Natural killer cell treated with Interleukin-12 subunit alpha and Interleukin-12 subunit beta and Interleukin-15 and Interleukin-18, amount 100 ng/mL, for 72 hours (primary cell): ENCODE measurements at regions not wholly inside any gene's neighbourhood (a gene's known extent, or its start where the extent isn't known, plus 50 kb on each side); places are given as distances from the start of the nearest gene placed in this dataset.

ENCODE experiments used
- ATAC-seq, 2 donors: fragments of 150-1000 bp; cut with Tn5 transposase in 1 of 2; sonication (Bioruptor Pico), chemical (Tn5 transposase) in 1 of 2; 2 replicates each; pipeline ENCODE4 v1.10.0; 2021
- DNase-seq: peaks from one replicate; pipeline ENCODE4 v3.0.0; 2022; ENCODE audit warnings: low spot score
- H3K27ac Mint-ChIP-seq, 2 donors: 1 replicate in 1 of 2; 2 replicates in 1 of 2; pipeline ENCODE4 v1.8.0; 2022; ENCODE audit warnings: mixed read lengths in 2 of 2, mild to moderate bottlenecking in 1 of 2, moderate library complexity in 1 of 2
- H3K27me3 Mint-ChIP-seq, 2 donors: 1 replicate in 1 of 2; 2 replicates in 1 of 2; pipeline ENCODE4 v1.8.0; 2022; ENCODE audit warnings: mixed read lengths in 2 of 2
- H3K36me3 Mint-ChIP-seq: one replicate; pipeline ENCODE4 v1.8.0; 2022; ENCODE audit warnings: mixed read lengths
- H3K4me1 Mint-ChIP-seq, 2 donors: 1 replicate in 1 of 2; 2 replicates in 1 of 2; pipeline ENCODE4 v1.8.0; 2022; ENCODE audit warnings: low read depth in 2 of 2, mixed read lengths in 2 of 2, mild to moderate bottlenecking in 1 of 2
- H3K4me3 Mint-ChIP-seq: one replicate; pipeline ENCODE4 v1.8.0; 2022; ENCODE audit warnings: mixed read lengths
- H3K9me3 Mint-ChIP-seq: 2 replicates; pipeline ENCODE4 v1.8.0; 2022; ENCODE audit warnings: mixed read lengths

GRCh38 chr6:22929311-22929985, 360.1 kb downstream of the HDGFL1 start:
- DNase-seq (no peak), ATAC-seq (no peak)
- Mint-ChIP-seq H3K27me3 (no peaks in the 10 kb centered on the region), H3K9me3 (no peaks in the 10 kb centered on the region), H3K4me3 (no peak overlapping the region), H3K36me3 (no peaks in the 10 kb centered on the region), H3K4me1 (peaks cover 0 to 3% of the 10 kb centered on the region in 2 donors), H3K27ac (no peak overlapping the region)

- Mint-ChIP-seq H3K4me1 (no peaks in the 10 kb centered on the region), H3K36me3 (no peaks in the 10 kb centered on the region), H3K27ac (no peak overlapping the region), H3K4me3 (no peak overlapping the region), H3K27me3 (no peaks in the 10 kb centered on the region), H3K9me3 (peaks cover 11% of the 10 kb centered on the region)
- DNase-seq (no peak), ATAC-seq (no peak)
Measured at GRCh38 chr6:22940581-22941290, 371.4 kb downstream of the HDGFL1 start.

- ATAC-seq (no peak), DNase-seq (no peak)
- Mint-ChIP-seq H3K4me3 (no peak overlapping the region), H3K27ac (no peak overlapping the region), H3K36me3 (no peaks in the 10 kb centered on the region), H3K27me3 (no peaks in the 10 kb centered on the region), H3K4me1 (no peaks in the 10 kb centered on the region), H3K9me3 (peaks cover 7% of the 10 kb centered on the region)
Measured at GRCh38 chr6:22942403-22942802, 373.0 kb downstream of the HDGFL1 start.

GRCh38 chr6:22943327-22943726, 374.0 kb downstream of the HDGFL1 start:
- Mint-ChIP-seq H3K4me1 (no peaks in the 10 kb centered on the region), H3K27me3 (no peaks in the 10 kb centered on the region), H3K4me3 (no peak overlapping the region), H3K36me3 (no peaks in the 10 kb centered on the region), H3K9me3 (no peaks in the 10 kb centered on the region), H3K27ac (no peak overlapping the region)
- no peak for ATAC-seq
- no peak for DNase-seq

GRCh38 chr6:22949967-22950366, 380.6 kb downstream of the HDGFL1 start:
- Mint-ChIP-seq H3K27me3 (no peaks in the 10 kb centered on the region), H3K36me3 (no peaks in the 10 kb centered on the region), H3K9me3 (no peaks in the 10 kb centered on the region), H3K4me1 (peaks cover 3 to 4% of the 10 kb centered on the region in 2 donors), H3K4me3 (no peak overlapping the region), H3K27ac (no peak overlapping the region)
- no peak for DNase-seq
- ATAC-seq = no peak

- no peak for ATAC-seq
- no peaks in the 10 kb centered on the region for H3K9me3 Mint-ChIP-seq
- H3K27ac Mint-ChIP-seq = no peak overlapping the region
- no peak overlapping the region for H3K4me3 Mint-ChIP-seq
- DNase-seq = no peak
- no peaks in the 10 kb centered on the region for H3K27me3 Mint-ChIP-seq
- H3K4me1 Mint-ChIP-seq = peaks cover 6 to 7% of the 10 kb centered on the region in 2 donors
- no peaks in the 10 kb centered on the region for H3K36me3 Mint-ChIP-seq
Measured at GRCh38 chr6:22952097-22952496, 382.7 kb downstream of the HDGFL1 start.

GRCh38 chr6:22954749-22955385, 385.5 kb downstream of the HDGFL1 start:
- ATAC-seq (peak in 1 of 2 donors; percentile 57), DNase-seq (no peak)
- Mint-ChIP-seq H3K4me1 (peaks cover 17 to 23% of the 10 kb centered on the region in 2 donors), H3K27ac (peak overlapping the region; percentile 37 to 75), H3K27me3 (no peaks in the 10 kb centered on the region), H3K36me3 (peaks cover 13% of the 10 kb centered on the region), H3K4me3 (peak overlapping the region; percentile 46), H3K9me3 (peaks cover 7% of the 10 kb centered on the region)

GRCh38 chr6:22956029-22956681, 386.8 kb downstream of the HDGFL1 start:
- H3K9me3 Mint-ChIP-seq = peaks cover 7% of the 10 kb centered on the region
- ATAC-seq (no peak), DNase-seq (no peak)
- H3K4me3 Mint-ChIP-seq = no peak overlapping the region
- H3K4me1 Mint-ChIP-seq = peaks cover 17 to 23% of the 10 kb centered on the region in 2 donors
- H3K36me3 Mint-ChIP-seq = peaks cover 13% of the 10 kb centered on the region
- H3K27me3 Mint-ChIP-seq = no peaks in the 10 kb centered on the region
- H3K27ac Mint-ChIP-seq = no peak overlapping the region

- no peak overlapping the region for H3K4me3 Mint-ChIP-seq
- H3K27ac Mint-ChIP-seq = no peak overlapping the region
- H3K4me1 Mint-ChIP-seq = peaks cover 17 to 23% of the 10 kb centered on the region in 2 donors
- H3K9me3 Mint-ChIP-seq = peaks cover 7% of the 10 kb centered on the region
- peaks cover 13% of the 10 kb centered on the region for H3K36me3 Mint-ChIP-seq
- H3K27me3 Mint-ChIP-seq = no peaks in the 10 kb centered on the region
- DNase-seq (no peak), ATAC-seq (no peak)
Measured at GRCh38 chr6:22958677-22959076, 389.3 kb downstream of the HDGFL1 start.

- DNase-seq = no peak
- Mint-ChIP-seq H3K36me3 (peaks cover 13% of the 10 kb centered on the region), H3K9me3 (peaks cover 7% of the 10 kb centered on the region), H3K27me3 (no peaks in the 10 kb centered on the region), H3K4me1 (peaks cover 17 to 25% of the 10 kb centered on the region in 2 donors), H3K4me3 (no peak overlapping the region), H3K27ac (no peak overlapping the region)
- ATAC-seq = no peak
Measured at GRCh38 chr6:22959571-22959970, 390.2 kb downstream of the HDGFL1 start.

- peaks cover 4% of the 10 kb centered on the region for H3K36me3 Mint-ChIP-seq
- peaks cover 0 to 3% of the 10 kb centered on the region in 2 donors for H3K4me1 Mint-ChIP-seq
- H3K27me3 Mint-ChIP-seq = no peaks in the 10 kb centered on the region
- H3K27ac Mint-ChIP-seq = no peak overlapping the region
- ATAC-seq (no peak), DNase-seq (no peak)
- peaks cover 5% of the 10 kb centered on the region for H3K9me3 Mint-ChIP-seq
- H3K4me3 Mint-ChIP-seq = no peak overlapping the region
Measured at GRCh38 chr6:22964334-22964733, 395.0 kb downstream of the HDGFL1 start.

- DNase-seq = no peak
- Mint-ChIP-seq H3K27me3 (no peaks in the 10 kb centered on the region), H3K27ac (no peak overlapping the region), H3K9me3 (peaks cover 5% of the 10 kb centered on the region), H3K4me3 (no peak overlapping the region), H3K4me1 (peaks cover 0 to 3% of the 10 kb centered on the region in 2 donors), H3K36me3 (peaks cover 4% of the 10 kb centered on the region)
- no peak for ATAC-seq
Measured at GRCh38 chr6:22965889-22966288, 396.5 kb downstream of the HDGFL1 start.

- ATAC-seq = no peak
- H3K4me1 Mint-ChIP-seq = peaks cover 0 to 3% of the 10 kb centered on the region in 2 donors
- peaks cover 5% of the 10 kb centered on the region for H3K9me3 Mint-ChIP-seq
- H3K27ac Mint-ChIP-seq = no peak overlapping the region
- peaks cover 4% of the 10 kb centered on the region for H3K36me3 Mint-ChIP-seq
- H3K4me3 Mint-ChIP-seq = no peak overlapping the region
- H3K27me3 Mint-ChIP-seq = no peaks in the 10 kb centered on the region
- no peak for DNase-seq
Measured at GRCh38 chr6:22966691-22967422, 397.5 kb downstream of the HDGFL1 start.
